Endothelial cell of hepatic sinusoid (primary cell): ENCODE measurements at regions not wholly inside any gene's neighbourhood (a gene's known extent, or its start where the extent isn't known, plus 50 kb on each side); places are given as distances from the start of the nearest gene placed in this dataset.

Experiments used
- in situ Hi-C: cut with HindIII; loops from 2 replicates; pipeline ENCODE4 v1.10.0; 2017; ENCODE audit warnings: low sequenced_read_pairs

GRCh38 chr6:150536835-150537234, 62.9 kb upstream of the PLEKHG1 start:
- in situ Hi-C loops, result no loop called here

- in situ Hi-C loops, result no loop called here
These were observed 62.2 kb upstream of the PLEKHG1 start for GRCh38 chr6:150537491-150537890.

- in situ Hi-C loops, result no loop called here
These were observed 61.8 kb upstream of the PLEKHG1 start for GRCh38 chr6:150537893-150538292.

- in situ Hi-C loops, result no loop called here
These were observed 60.6 kb upstream of the PLEKHG1 start for GRCh38 chr6:150539111-150539510.

GRCh38 chr6:150539568-150539967, 60.1 kb upstream of the PLEKHG1 start:
- in situ Hi-C loops, result no loop called here

GRCh38 chr6:150541576-150541975, 58.1 kb upstream of the PLEKHG1 start:
- in situ Hi-C loops, result no loop called here

GRCh38 chr6:150543178-150543577, 56.5 kb upstream of the PLEKHG1 start:
- in situ Hi-C loops, result no loop called here

- in situ Hi-C loops, result no loop called here
These were observed 54.9 kb upstream of the PLEKHG1 start for GRCh38 chr6:150544793-150545192.

- in situ Hi-C loops, result no loop called here
These were observed 53.2 kb upstream of the PLEKHG1 start for GRCh38 chr6:150546457-150546856.

- in situ Hi-C loops, result no loop called here
These were observed 52.0 kb upstream of the PLEKHG1 start for GRCh38 chr6:150547502-150548222.

GRCh38 chr6:150548330-150548729, 51.4 kb upstream of the PLEKHG1 start:
- in situ Hi-C loops, result no loop called here

- in situ Hi-C loops, result no loop called here
These were observed 50.7 kb upstream of the PLEKHG1 start for GRCh38 chr6:150549007-150549406.

GRCh38 chr6:150549674-150550101, 50.0 kb upstream of the PLEKHG1 start:
- in situ Hi-C loops, result no loop called here
